Activated gamma-delta T cell treated with Interleukin-2 at 50 U/mL for 16 hours (primary cell): ENCODE measurements at regions not wholly inside any gene's neighbourhood (a gene's known extent, or its start where the extent isn't known, plus 50 kb on each side); places are given as distances from the start of the nearest gene placed in this dataset.

ENCODE experiments used
- DNase-seq: peaks from one replicate; pipeline ENCODE4 v3.0.0-alpha.2; 2020

- no peak for DNase-seq
Measured at GRCh38 chr9:19994296-19994695, 205.5 kb upstream of the SLC24A2 start.

GRCh38 chr9:19992556-19992955, 203.7 kb upstream of the SLC24A2 start:
- DNase-seq: no peak

GRCh38 chr9:19989213-19989612, 200.4 kb upstream of the SLC24A2 start:
- DNase-seq: no peak

- no peak for DNase-seq
Measured at GRCh38 chr9:19988281-19988680, 199.4 kb upstream of the SLC24A2 start.

- no peak for DNase-seq
Measured at GRCh38 chr9:19985081-19985480, 196.2 kb upstream of the SLC24A2 start.

GRCh38 chr9:19976226-19976625, 187.4 kb upstream of the SLC24A2 start:
- no peak for DNase-seq

GRCh38 chr9:19975499-19975898, 186.7 kb upstream of the SLC24A2 start:
- no peak for DNase-seq

GRCh38 chr9:19969721-19970120, 180.9 kb upstream of the SLC24A2 start:
- no peak for DNase-seq

GRCh38 chr9:19967888-19968459, 179.1 kb upstream of the SLC24A2 start:
- no peak for DNase-seq

GRCh38 chr9:19967216-19967887, 178.5 kb upstream of the SLC24A2 start:
- no peak for DNase-seq

- no peak for DNase-seq
Measured at GRCh38 chr9:19965336-19965735, 176.5 kb upstream of the SLC24A2 start.

GRCh38 chr9:19947996-19948395, 159.2 kb upstream of the SLC24A2 start:
- no peak for DNase-seq

- no peak for DNase-seq
Measured at GRCh38 chr9:19946441-19947109, 157.7 kb upstream of the SLC24A2 start.

GRCh38 chr9:19941874-19942273, 153.0 kb upstream of the SLC24A2 start:
- DNase-seq: no peak

- no peak for DNase-seq
Measured at GRCh38 chr9:19940811-19941535, 152.1 kb upstream of the SLC24A2 start.

- DNase-seq: no peak
Measured at GRCh38 chr9:19939734-19940278, 151.0 kb upstream of the SLC24A2 start.

- DNase-seq: no peak
Measured at GRCh38 chr9:19938990-19939733, 150.3 kb upstream of the SLC24A2 start.

GRCh38 chr9:19937121-19937520, 148.3 kb upstream of the SLC24A2 start:
- DNase-seq: no peak

GRCh38 chr9:19936598-19936997, 147.8 kb upstream of the SLC24A2 start:
- DNase-seq: no peak

GRCh38 chr9:19935422-19935821, 146.6 kb upstream of the SLC24A2 start:
- DNase-seq: no peak

GRCh38 chr9:19934301-19934871, 145.5 kb upstream of the SLC24A2 start:
- no peak for DNase-seq
